Endodermal cell (in vitro differentiated cells): ENCODE measurements at regions not wholly inside any gene's neighbourhood (a gene's known extent, or its start where the extent isn't known, plus 50 kb on each side); places are given as distances from the start of the nearest gene placed in this dataset.

Experiments used
- DNase-seq: peaks from one replicate; pipeline ENCODE4 v3.0.0-alpha.2; 2017
- H3K27ac ChIP-seq: 2 replicates; pipeline ENCODE4 v1.5.1; 2013; ENCODE audit warnings: mild to moderate bottlenecking, low read depth, low read length, moderate library complexity
- H3K27me3 ChIP-seq: 2 replicates; pipeline ENCODE4 v1.6.1; 2013; ENCODE audit warnings: mild to moderate bottlenecking, low read length, moderate library complexity; ENCODE audit not compliant: insufficient read depth, control insufficient read depth, poor library complexity, severe bottlenecking
- H3K36me3 ChIP-seq: 2 replicates; pipeline ENCODE4 v1.7.0; 2013; ENCODE audit warnings: mild to moderate bottlenecking, low read length, moderate library complexity; ENCODE audit not compliant: control insufficient read depth, insufficient read depth
- H3K4me1 ChIP-seq: one replicate; pipeline ENCODE4 v1.7.0; 2013; ENCODE audit warnings: low read length; ENCODE audit not compliant: control insufficient read depth, insufficient read depth
- H3K4me3 ChIP-seq: 2 replicates; pipeline ENCODE4 v1.5.1; 2013; ENCODE audit warnings: mild to moderate bottlenecking, low read length, moderate library complexity
- H3K9ac ChIP-seq: 2 replicates; pipeline ENCODE4 v1.6.1; 2013; ENCODE audit warnings: mild to moderate bottlenecking, low read length, moderate library complexity; ENCODE audit not compliant: poor library complexity, severe bottlenecking; ENCODE audit errors: extremely low read depth
- H3K9me3 ChIP-seq: 2 replicates; pipeline ENCODE4 v1.6.1; 2013; ENCODE audit warnings: mild to moderate bottlenecking, low read length, moderate library complexity; ENCODE audit not compliant: control insufficient read depth
- H3K27ac Mint-ChIP-seq: 2 replicates; pipeline ENCODE4 v1.8.0; 2020; ENCODE audit warnings: mixed read lengths
- H3K27me3 Mint-ChIP-seq: 2 replicates; pipeline ENCODE4 v1.8.0; 2021; ENCODE audit warnings: mild to moderate bottlenecking, mixed read lengths; ENCODE audit not compliant: insufficient read depth
- H3K36me3 Mint-ChIP-seq: 2 replicates; pipeline ENCODE4 v1.8.0; 2020; ENCODE audit warnings: low read depth, mixed read lengths
- H3K4me1 Mint-ChIP-seq: 2 replicates; pipeline ENCODE4 v1.8.0; 2020; ENCODE audit warnings: mixed read lengths
- H3K4me3 Mint-ChIP-seq: 2 replicates; pipeline ENCODE4 v1.8.0; 2020; ENCODE audit warnings: mild to moderate bottlenecking, moderate library complexity, mixed read lengths
- H3K9me3 Mint-ChIP-seq: 2 replicates; pipeline ENCODE4 v1.8.0; 2020; ENCODE audit warnings: mild to moderate bottlenecking, mixed read lengths
- WGBS, 2 experiments: methylation state at CpG; one replicate each; pipeline versions ENCODE4 v1.1.5 to v1.1.7; 2013; ENCODE audit warnings: missing lambda C conversion rate in 2 of 2, mixed read lengths in 1 of 2; ENCODE audit not compliant: insufficient coverage in 1 of 2, insufficient read length in 1 of 2; 5-methylcytosine and 5-hydroxymethylcytosine counted together
- TF ChIP-seq, protein P1 (sequence below): fragments of 200-600 bp; sonication (generic); conservative IDR thresholded peaks from 2 replicates; pipeline ENCODE4 v1.5.0; 2021; ENCODE audit warnings: antibody characterized with exemption, mild to moderate bottlenecking

GRCh38 chr2:12949406-12949805 is 232.7 kb downstream of the TRIB2 start:
- H3K9me3 Mint-ChIP-seq: no peaks in the 10 kb centered on the region
- no peak overlapping the region for H3K27ac ChIP-seq
- peaks cover 35% of the 10 kb centered on the region for H3K27me3 ChIP-seq
- no peaks in the 10 kb centered on the region for H3K9me3 ChIP-seq
- H3K27me3 Mint-ChIP-seq: peaks cover 36% of the 10 kb centered on the region
- WGBS, 2 experiments: 90% methylated on average over 1 of the region's 1 CpG; no CpG with 5 or more reads in 1 of the 2 experiments
- H3K4me3 ChIP-seq: no peak overlapping the region
- H3K4me1 ChIP-seq: peaks cover 2% of the 10 kb centered on the region
- H3K9ac ChIP-seq: no peak overlapping the region
- peaks cover 10% of the 10 kb centered on the region for H3K4me1 Mint-ChIP-seq
- TF ChIP-seq, protein P1, sequence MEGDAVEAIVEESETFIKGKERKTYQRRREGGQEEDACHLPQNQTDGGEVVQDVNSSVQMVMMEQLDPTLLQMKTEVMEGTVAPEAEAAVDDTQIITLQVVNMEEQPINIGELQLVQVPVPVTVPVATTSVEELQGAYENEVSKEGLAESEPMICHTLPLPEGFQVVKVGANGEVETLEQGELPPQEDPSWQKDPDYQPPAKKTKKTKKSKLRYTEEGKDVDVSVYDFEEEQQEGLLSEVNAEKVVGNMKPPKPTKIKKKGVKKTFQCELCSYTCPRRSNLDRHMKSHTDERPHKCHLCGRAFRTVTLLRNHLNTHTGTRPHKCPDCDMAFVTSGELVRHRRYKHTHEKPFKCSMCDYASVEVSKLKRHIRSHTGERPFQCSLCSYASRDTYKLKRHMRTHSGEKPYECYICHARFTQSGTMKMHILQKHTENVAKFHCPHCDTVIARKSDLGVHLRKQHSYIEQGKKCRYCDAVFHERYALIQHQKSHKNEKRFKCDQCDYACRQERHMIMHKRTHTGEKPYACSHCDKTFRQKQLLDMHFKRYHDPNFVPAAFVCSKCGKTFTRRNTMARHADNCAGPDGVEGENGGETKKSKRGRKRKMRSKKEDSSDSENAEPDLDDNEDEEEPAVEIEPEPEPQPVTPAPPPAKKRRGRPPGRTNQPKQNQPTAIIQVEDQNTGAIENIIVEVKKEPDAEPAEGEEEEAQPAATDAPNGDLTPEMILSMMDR: no peak
- H3K36me3 ChIP-seq: no peaks in the 10 kb centered on the region
- no peak overlapping the region for H3K4me3 Mint-ChIP-seq
- DNase-seq: no peak
- no peaks in the 10 kb centered on the region for H3K36me3 Mint-ChIP-seq
- H3K27ac Mint-ChIP-seq: no peak overlapping the region

DNA sequence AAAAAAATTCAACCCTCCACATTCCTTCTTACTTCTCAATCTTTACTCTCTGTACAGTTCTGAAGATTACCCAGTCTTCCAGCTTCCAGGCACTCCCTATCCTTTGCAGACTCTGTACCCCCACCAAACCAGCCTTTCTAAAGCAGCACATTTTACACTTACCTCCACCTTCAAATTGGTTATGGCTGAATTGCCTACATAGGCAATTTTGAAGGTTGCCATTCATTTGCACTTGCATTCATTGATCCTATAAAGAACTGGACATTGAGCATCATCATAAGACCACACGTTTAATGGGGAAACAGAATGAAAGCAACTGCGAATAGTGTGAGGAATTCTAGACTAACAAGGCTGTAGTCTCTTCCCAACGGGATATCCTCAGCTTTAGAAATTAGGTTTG is 233.4 kb downstream of the TRIB2 start:
- Mint-ChIP-seq H3K36me3 (no peaks in the 10 kb centered on the region), H3K27ac (no peak overlapping the region), H3K4me3 (no peak overlapping the region), H3K27me3 (peaks cover 36% of the 10 kb centered on the region), H3K4me1 (peaks cover 10% of the 10 kb centered on the region), H3K9me3 (no peaks in the 10 kb centered on the region)
- no peak overlapping the region for H3K27ac ChIP-seq
- H3K4me1 ChIP-seq: peaks cover 2% of the 10 kb centered on the region
- H3K9ac ChIP-seq: no peak overlapping the region
- peaks cover 32% of the 10 kb centered on the region for H3K27me3 ChIP-seq
- WGBS, 2 experiments: 97% methylated on average over 3 of the region's 3 CpGs
- DNase-seq: no peak
- no peaks in the 10 kb centered on the region for H3K36me3 ChIP-seq
- H3K9me3 ChIP-seq: no peaks in the 10 kb centered on the region
- no peak overlapping the region for H3K4me3 ChIP-seq
- TF ChIP-seq, protein P1: no peak

DNA sequence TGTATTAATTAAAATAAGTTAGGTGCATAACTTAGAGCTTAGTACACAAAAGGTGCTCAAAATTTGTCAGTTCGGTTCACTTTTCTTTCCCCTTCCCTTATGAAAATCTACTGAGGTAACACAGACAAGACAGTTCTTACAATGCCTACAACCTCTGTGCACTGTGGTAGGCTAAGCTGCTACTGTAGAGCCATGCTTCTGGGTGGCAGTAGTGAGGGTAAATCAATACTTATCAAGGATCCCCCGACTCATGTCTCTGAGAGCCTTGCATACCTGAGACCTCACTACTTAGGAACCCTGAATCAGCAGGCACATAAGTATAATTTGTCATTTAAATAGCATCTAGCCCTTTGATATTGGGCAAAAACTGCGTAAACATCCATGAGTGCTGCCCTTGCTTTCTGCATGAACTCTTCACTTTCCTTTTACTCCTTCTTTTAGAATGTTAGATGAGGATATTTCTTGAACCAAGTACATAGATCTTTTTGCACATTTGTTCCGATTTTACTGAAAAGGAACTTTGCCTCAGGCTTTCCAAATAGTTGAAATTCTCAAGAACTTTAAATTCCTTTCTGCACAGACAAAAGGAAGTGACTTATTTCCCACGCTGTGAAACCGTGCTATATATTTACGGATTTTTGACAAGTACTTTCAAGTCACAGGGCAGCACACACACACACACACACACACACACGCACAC is 234.4 kb downstream of the TRIB2 start:
- Mint-ChIP-seq H3K27ac (no peak overlapping the region), H3K27me3 (peaks cover 33% of the 10 kb centered on the region), H3K4me3 (no peak overlapping the region), H3K9me3 (no peaks in the 10 kb centered on the region), H3K36me3 (no peaks in the 10 kb centered on the region), H3K4me1 (peaks cover 10% of the 10 kb centered on the region)
- Histone ChIP-seq H3K4me1 (peaks cover 2% of the 10 kb centered on the region), H3K27ac (no peak overlapping the region), H3K9me3 (no peaks in the 10 kb centered on the region), H3K27me3 (peaks cover 32% of the 10 kb centered on the region), H3K36me3 (no peaks in the 10 kb centered on the region), H3K4me3 (no peak overlapping the region), H3K9ac (no peak overlapping the region)
- DNase-seq: no peak
- WGBS, 2 experiments: 75 to 78% methylated on average over 4 to 8 of the region's 8 CpGs
- TF ChIP-seq, protein P1: no peak
